Activated CD4-positive, alpha-beta T cell treated with anti-CD3 and anti-CD28 coated beads for 24 hours (primary cell): ENCODE measurements at regions not wholly inside any gene's neighbourhood (a gene's known extent, or its start where the extent isn't known, plus 50 kb on each side); places are given as distances from the start of the nearest gene placed in this dataset.

ENCODE experiments used
- DNase-seq, 2 donors: peaks; one replicate each; pipeline ENCODE4 v3.0.0-alpha.2; 2020; ENCODE audit warnings: low read depth in 2 of 2

GRCh38 chr4:163762741-163763140, 268.3 kb downstream of the TMA16 start:
- DNase-seq = no peak

GRCh38 chr4:163764569-163764968, 270.1 kb downstream of the TMA16 start:
- no peak for DNase-seq

GRCh38 chr4:163768014-163768413, 273.5 kb downstream of the TMA16 start:
- no peak for DNase-seq

DNA sequence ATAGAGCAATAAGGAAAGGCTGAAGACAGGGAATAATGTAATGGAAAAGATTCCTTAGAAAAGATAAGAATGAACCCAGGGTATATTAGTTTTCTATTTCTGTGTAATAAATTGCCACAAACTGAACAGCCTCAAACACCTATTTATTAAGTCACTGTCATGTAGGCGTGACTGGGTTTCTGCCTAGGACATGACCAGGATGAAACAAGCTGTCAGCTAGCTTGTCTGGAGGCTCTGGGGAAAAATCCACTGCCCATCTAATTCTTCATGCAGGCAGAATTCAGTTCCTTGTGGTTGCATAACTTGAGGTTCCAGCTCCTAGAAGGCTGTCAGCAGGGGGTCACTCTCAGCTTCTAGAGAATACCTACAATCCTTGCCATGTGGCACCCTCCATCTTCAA, 277.7 kb downstream of the TMA16 start:
- DNase-seq = no peak

- DNase-seq = no peak
These were observed 279.4 kb downstream of the TMA16 start for GRCh38 chr4:163773940-163774339.

DNA sequence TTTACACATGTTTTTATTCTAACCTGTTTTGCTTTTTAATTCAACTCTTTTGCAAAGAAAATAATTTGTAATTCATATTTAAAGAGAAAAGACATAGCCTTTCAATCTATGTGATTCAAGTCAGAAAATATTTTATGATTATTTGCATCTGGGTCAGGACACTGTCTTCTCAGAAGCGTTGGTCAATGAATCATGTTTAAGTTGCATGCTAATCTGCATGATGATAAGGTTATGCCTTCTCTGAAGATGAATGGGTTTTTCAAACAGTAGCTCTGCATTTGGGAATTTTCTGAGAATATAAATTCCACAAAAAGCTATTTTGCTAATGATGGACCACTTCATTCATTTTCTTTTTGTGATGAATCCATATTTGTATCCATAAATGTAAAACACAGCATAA, 282.5 kb downstream of the TMA16 start:
- DNase-seq = no peak

- no peak for DNase-seq
These were observed 287.2 kb downstream of the TMA16 start for GRCh38 chr4:163781726-163782125.

DNA sequence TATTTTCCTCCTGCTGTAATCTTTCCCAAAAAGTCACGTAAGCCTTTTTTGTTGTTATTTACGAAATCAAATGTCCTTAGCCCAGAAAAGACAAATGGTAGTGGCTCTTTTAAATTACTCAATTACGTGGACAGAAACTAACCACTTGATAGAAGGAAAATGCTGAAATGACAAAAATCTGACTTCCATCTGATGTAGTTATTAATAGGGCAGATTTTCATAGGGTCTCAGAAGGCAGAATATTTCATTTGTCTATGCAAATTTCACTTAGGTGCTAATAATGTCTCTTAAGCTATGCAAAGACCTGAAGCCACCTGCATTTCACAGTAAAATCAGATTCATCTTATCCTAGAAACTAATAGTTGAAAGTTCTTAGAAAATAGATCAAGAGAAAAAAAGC, 295.7 kb downstream of the TMA16 start:
- no peak for DNase-seq

GRCh38 chr4:163795885-163796284, 301.4 kb downstream of the TMA16 start:
- no peak for DNase-seq

DNA sequence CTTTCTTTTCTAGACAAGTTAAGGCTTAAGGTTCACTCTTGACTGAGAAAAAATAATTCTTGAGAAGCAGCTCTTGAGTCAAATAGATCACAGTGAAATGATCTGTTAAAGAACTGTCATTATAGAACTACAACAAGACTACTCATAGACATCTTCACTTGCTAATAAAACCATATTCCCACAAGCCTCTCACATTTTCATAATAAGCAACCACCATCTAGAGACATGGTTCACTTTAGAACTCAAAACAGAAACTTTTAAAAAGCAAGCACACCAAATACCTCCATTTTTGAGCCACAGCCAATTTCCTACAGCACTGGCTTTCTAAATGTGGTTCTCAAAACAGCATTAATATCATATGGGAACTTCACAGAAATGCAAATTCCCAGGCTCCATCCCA, 309.5 kb downstream of the TMA16 start:
- DNase-seq = no peak

DNA sequence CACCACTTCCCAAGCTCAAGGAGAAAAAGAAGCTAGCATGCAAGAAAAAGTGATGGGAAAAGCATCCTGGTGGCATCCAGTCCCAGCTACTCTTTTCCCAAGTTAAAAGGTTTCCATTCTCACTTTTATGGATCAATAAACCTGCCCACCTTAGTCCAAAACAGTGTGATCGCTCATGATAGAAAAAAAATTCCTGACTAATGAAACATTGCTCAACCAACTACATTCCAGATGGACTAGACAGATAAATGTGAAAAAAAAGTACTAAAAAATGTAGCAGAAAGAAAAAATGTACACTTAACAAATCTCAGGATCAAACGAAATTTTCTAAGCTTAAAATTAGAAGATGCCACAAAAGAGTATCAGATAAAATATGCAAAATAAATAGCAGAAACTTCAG, 312.2 kb downstream of the TMA16 start:
- no peak for DNase-seq

DNA sequence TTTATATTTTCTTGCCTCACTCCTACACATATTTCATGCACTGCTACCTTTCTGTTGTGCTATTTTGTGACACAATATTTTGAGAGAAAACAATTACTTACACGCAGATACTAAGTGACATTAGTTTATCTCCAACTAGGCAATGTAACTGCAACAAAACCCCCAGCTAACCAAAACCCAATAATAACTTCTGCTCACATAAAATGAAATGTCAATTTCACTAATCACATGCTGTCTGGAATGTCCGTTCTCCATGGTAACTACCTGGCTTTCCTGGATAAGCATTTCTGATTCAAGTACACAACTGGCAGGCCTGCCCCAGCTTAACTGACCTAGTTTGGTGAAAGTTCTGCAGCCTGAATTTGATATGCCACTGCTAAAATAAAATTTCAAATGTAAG, 313.5 kb downstream of the TMA16 start:
- no peak for DNase-seq

- DNase-seq = no peak
These were observed 316.3 kb downstream of the TMA16 start for GRCh38 chr4:163810755-163811154.

- no peak for DNase-seq
These were observed 321.3 kb downstream of the TMA16 start for GRCh38 chr4:163815776-163816175.

DNA sequence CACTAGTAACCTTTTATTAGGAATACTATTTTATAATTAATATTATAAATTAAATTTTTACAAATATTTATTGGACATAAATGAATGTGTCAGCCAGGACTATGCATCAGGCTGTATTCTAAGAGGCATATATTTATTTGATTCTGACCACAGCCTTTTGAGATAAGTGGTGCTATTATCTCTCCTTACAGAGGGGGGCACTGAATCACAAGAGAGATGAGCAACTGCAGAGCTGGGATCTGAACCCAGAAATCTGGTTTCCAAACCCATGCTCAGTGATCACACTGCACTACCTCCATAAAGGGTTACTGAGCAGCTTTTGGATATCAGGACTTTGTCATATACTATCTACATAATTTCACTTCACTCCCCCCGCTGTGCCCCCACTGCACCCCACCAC, 322.0 kb downstream of the TMA16 start:
- DNase-seq = no peak

DNA sequence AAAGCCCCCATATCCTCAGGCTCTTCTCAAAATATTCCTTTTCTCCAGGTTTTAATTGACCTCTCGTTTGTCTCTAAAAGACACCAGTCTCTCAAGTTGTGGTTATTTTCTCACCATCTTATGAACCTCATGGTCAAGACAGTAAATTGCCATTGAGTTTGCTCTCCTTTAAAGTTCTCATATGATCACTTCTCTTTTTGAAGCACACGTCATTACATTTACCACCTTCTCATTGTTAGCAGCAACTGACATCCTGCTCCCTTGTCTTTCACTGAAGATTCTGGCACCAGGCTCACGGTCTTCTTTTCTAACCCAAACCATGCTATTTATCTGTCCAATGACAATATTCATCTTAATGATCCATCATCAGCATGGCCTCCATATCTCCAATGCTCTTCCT, 324.2 kb downstream of the TMA16 start:
- no peak for DNase-seq

- no peak for DNase-seq
These were observed 339.2 kb downstream of the TMA16 start for GRCh38 chr4:163833669-163834068.

DNA sequence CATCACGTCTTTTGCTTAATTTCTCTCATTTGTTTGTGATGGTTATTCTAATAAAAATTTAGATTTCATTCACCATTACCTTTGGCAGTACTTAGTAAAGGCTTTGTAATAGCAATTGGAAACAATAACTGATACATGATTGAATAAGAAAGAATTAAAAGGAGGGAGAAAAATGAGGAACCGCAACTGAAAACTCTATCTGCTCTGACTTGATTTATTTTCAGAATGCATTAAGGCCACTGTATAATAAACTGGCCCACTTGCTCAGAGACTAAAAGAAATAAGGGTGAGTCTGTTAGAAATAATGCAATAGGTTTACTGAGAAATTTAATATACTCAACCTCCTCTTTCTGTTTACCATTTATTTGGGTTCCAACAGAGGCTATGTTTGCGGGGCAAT, 351.5 kb downstream of the TMA16 start:
- no peak for DNase-seq

DNA sequence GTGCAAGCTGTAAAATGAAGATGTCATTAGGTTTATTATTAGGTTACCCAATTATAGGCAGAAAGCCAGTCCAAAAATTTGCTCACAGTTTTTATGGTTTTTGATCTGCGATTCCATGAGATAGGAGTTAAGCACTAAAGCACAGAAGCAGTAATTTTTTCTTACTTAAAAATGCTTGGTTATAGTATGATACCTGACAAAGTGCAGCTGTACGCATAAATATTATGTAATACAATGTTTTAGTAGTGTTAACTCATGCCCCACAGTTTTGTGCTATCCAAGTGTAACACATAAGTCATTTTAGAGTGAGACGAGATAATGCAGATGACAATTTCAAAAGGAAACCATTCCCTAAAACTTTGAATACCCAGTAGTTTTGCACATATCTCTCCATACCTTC, 357.8 kb downstream of the TMA16 start:
- DNase-seq = no peak

- DNase-seq = no peak
These were observed 363.4 kb downstream of the TMA16 start for GRCh38 chr4:163857903-163858302.

- no peak for DNase-seq
These were observed 364.0 kb downstream of the TMA16 start for GRCh38 chr4:163858515-163858914.

DNA sequence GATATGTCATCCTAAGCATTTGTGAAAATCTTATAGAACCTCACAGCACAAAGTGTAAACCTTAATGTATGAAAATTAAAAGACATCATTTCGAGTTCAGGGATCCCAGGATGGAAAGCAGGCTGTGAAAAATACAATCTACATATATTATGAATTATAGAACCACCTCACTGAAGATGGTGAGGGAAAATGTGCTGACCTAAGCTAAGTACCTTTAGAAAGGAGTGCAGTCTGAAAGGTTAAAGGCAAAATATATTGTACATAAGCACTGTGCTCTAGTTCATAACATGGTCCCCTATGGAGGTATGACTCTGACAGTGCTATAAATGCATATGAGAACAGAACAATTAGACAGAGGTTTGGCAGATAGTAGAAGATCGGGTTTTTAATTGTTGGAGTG, 368.6 kb downstream of the TMA16 start:
- DNase-seq = no peak

- no peak for DNase-seq
These were observed 370.5 kb downstream of the TMA16 start for GRCh38 chr4:163865010-163865409.

DNA sequence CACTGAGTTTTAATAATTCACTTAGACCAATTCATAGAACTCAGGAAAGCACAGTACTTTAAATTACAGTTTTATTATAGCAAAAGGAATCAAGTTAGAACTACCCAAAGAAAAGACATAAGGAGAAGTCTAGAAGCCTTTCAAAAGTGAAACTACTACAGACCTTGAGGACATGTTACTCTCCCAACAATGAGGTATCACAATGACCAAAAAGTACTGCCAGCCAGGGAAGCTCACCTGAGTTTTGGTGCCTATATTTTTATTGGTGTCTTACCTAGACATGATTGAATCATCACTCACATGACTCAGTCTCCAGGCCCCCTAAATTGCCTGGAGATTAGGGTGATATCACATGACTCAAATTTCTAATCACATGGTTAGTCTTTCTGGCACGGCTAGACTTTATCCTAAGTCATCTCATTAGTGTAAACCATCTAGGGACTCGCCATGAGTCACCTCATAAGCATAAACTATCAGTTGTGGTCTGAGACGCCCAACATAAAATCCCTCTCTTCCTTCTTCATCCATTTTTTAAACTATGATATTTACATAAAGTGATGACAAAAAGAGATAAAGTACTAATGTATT, 372.3 kb downstream of the TMA16 start:
- DNase-seq = no peak

DNA sequence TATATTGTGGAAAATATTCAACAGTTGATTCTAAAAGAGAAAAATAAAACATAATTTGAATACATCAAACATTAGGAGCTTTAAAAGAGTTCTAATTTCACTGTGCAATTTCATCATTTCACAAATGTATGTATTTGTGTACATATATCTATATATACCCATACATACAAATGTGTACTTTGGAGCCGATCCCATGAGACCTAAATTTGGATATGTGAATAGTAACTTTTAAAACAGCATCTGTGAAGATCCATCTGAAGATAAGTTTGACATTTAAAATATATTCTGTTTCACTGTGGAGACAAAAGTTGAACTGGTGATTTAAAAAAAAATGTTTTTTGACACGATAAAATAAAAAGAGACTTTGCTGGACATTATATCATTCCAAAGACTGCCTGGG, 374.0 kb downstream of the TMA16 start:
- DNase-seq = no peak
